Naive thymus-derived CD8-positive, alpha-beta T cell (primary cell): ENCODE measurements at regions not wholly inside any gene's neighbourhood (a gene's known extent, or its start where the extent isn't known, plus 50 kb on each side); places are given as distances from the start of the nearest gene placed in this dataset.
"Not testable (repeated sequence)": the region's sequence is repeated elsewhere in the genome, so short reads cannot be mapped to it uniquely, and the experiment has no call there.

Experiments used
- ATAC-seq, 2 donors: fragments of 150-1000 bp; cut with Tn5 transposase in 1 of 2; sonication (Bioruptor Pico), chemical (Tn5 transposase) in 1 of 2; 1 replicate in 1 of 2; 2 replicates in 1 of 2; pipeline ENCODE4 v1.10.0; 2021; ENCODE audit warnings: mild to moderate bottlenecking in 2 of 2, moderate library complexity in 2 of 2
- POLR2A ChIA-PET: fragments of 350-600 bp; sonication (Branson Sonifier 250); formaldehyde crosslinking; loops from one replicate; lab custom pipeline; 2021; ENCODE audit warnings: antibody characterized with exemption; lab: Charles Lee
- DNase-seq, 10 donors: peaks; one replicate each; pipeline versions ENCODE4 v3.0.0 to v3.0.0-alpha.2; 2020 to 2022
- H3K27ac Mint-ChIP-seq, 10 donors: one replicate each; pipeline ENCODE4 v1.8.0; 2020 to 2022; ENCODE audit warnings: mild to moderate bottlenecking in 10 of 10, mixed read lengths in 10 of 10, moderate library complexity in 4 of 10, inconsistent platforms in 1 of 10
- H3K27me3 Mint-ChIP-seq, 5 donors: one replicate each; pipeline ENCODE4 v1.8.0; 2021 to 2022; ENCODE audit warnings: mixed read lengths in 5 of 5
- H3K36me3 Mint-ChIP-seq, 3 donors: one replicate each; pipeline ENCODE4 v1.8.0; 2020 to 2022; ENCODE audit warnings: mixed read lengths in 3 of 3, mild to moderate bottlenecking in 2 of 3, inconsistent platforms in 1 of 3
- H3K4me1 Mint-ChIP-seq, 4 donors: one replicate each; pipeline ENCODE4 v1.8.0; 2021 to 2022; ENCODE audit warnings: mixed read lengths in 4 of 4
- H3K4me3 Mint-ChIP-seq, 10 donors: one replicate each; pipeline ENCODE4 v1.8.0; 2020 to 2022; ENCODE audit warnings: mild to moderate bottlenecking in 10 of 10, mixed read lengths in 10 of 10, moderate library complexity in 6 of 10, inconsistent platforms in 1 of 10
- H3K9me3 Mint-ChIP-seq, 9 donors: one replicate each; pipeline ENCODE4 v1.8.0; 2020 to 2022; ENCODE audit warnings: mixed read lengths in 9 of 9, mild to moderate bottlenecking in 3 of 9, inconsistent platforms in 1 of 9, moderate library complexity in 1 of 9

DNA sequence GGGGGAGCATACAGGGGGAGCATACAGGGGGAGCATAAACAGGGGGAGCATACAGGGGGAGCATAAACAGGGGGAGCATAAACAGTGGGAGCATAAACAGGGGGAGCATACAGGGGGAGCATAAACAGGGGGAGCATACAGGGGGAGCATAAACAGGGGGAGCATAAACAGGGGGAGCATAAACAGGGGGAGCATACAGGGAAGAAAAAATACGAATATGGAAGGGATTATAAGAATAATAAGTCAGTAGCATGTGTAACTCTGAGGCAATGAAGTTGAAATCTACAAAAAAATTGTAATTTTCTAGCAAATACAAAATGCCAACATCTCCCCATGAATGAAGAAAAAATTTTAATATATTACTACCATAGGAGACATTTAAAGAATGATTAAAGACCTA is 101.3 kb upstream of the FOXQ1 start:
- H3K4me1 Mint-ChIP-seq, H3K36me3 Mint-ChIP-seq, H3K4me3 Mint-ChIP-seq, DNase-seq, POLR2A ChIA-PET, H3K9me3 Mint-ChIP-seq, H3K27ac Mint-ChIP-seq, ATAC-seq: not testable (repeated sequence)
- peaks cover 17 to 46% (median 22%) of the 10 kb centered on the region in 5 donors for H3K27me3 Mint-ChIP-seq

DNA sequence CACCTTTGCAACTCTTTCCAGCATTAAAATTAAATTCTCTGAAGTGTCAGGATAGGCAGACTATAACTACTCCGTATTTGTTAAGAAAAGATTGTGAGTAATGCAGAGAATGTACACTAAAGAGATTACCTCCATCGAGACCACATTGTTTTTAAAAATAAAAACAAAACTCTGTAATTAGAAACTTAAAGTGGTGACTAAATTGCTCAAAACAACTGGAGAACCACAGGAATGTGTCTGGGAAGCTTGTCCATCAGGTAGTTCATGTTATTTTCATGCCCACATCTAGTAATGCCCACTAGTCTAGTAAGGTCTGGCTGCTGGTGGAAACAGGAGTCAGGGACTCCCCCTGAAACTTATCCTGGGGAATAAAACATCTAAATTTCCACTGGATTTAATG is 103.0 kb upstream of the FOXQ1 start:
- POLR2A ChIA-PET: no interaction called here
- Mint-ChIP-seq H3K27me3 (peaks cover 17 to 55% (median 23%) of the 10 kb centered on the region in 5 donors), H3K4me3 (no peak overlapping the region), H3K27ac (no peak overlapping the region), H3K36me3 (no peaks in the 10 kb centered on the region), H3K9me3 (peaks cover 0 to 2% (median 0%) of the 10 kb centered on the region in 9 donors), H3K4me1 (no peaks in the 10 kb centered on the region)
- DNase-seq (no peak), ATAC-seq (no peak)

DNA sequence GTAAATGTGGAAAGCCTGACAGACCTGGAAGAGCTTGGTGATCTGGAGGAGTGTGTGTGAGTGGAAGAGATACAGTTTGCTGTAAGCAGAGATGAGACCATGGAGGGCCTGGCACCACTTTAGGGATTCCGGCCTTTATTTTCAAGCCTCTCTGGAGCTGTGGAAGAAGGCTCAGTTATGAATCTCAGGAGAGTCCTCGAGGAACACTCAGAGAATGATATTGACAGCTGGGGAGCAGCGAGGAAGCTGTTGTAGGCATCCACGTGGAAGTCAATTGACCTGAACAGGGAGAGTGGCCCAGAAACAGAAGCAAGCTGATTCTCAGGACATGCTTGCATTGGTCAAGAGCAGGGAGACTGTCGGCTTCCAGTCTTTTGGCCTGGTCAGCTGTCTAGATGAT is 108.4 kb upstream of the FOXQ1 start:
- Mint-ChIP-seq H3K4me1 (peaks cover 3 to 21% (median 10%) of the 10 kb centered on the region in 4 donors), H3K36me3 (no peaks in the 10 kb centered on the region), H3K27ac (peak overlapping the region in 1 of 10 donors; percentile 46), H3K9me3 (peaks cover 0 to 2% (median 0%) of the 10 kb centered on the region in 9 donors), H3K4me3 (no peak overlapping the region), H3K27me3 (peaks cover 16 to 74% (median 35%) of the 10 kb centered on the region in 5 donors)
- DNase-seq (no peak), ATAC-seq (no peak)
- POLR2A ChIA-PET: no interaction called here

GRCh38 chr6:1202201-1202600 is 109.7 kb upstream of the FOXQ1 start:
- peak overlapping the region in 1 of 10 donors; percentile 82 for H3K27ac Mint-ChIP-seq
- POLR2A ChIA-PET: no interaction called here
- H3K36me3 Mint-ChIP-seq: no peaks in the 10 kb centered on the region
- DNase-seq (no peak), ATAC-seq (peak in 1 of 2 donors; percentile 65)
- peaks cover 0 to 2% (median 0%) of the 10 kb centered on the region in 9 donors for H3K9me3 Mint-ChIP-seq
- H3K4me1 Mint-ChIP-seq: peaks cover 3 to 21% (median 10%) of the 10 kb centered on the region in 4 donors
- peaks cover 9 to 60% (median 24%) of the 10 kb centered on the region in 5 donors for H3K27me3 Mint-ChIP-seq
- peak overlapping the region in 2 of 10 donors; percentile 25 to 34 for H3K4me3 Mint-ChIP-seq

DNA sequence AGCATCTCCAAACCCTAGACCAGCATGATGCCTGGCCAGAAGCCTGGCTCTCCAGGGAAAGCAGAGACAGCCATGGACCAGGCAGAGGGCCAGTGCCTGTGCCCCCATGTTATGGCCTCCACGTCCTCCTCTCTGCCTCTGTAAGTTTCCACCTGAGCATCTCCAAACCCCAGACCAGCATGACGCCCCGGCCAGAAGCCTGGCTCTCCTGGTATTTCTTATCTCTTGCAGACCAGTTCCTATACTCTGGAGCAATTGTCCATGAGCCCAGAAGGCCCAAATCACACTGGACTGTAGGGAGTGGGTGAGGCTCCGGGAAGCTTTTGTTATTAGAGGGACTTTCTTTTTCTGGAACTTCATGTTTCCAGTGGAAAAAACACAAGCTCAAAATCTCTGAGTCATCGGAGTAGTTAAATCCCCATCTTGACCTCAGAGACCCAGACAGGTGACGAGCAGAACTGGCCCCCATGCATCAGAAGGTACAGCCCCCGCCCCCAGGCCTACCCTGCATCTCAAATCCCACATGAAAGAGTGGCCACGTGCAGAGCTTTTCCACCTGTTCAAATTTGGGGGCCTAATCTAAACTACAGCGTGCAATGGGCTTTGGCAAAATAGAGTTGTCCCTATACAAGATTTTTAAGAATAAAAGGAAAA is 110.2 kb upstream of the FOXQ1 start:
- DNase-seq: no peak
- peaks cover 6 to 55% (median 20%) of the 10 kb centered on the region in 5 donors for H3K27me3 Mint-ChIP-seq
- H3K27ac Mint-ChIP-seq: peak overlapping the region in 1 of 10 donors; percentile 82
- H3K4me1 Mint-ChIP-seq: peaks cover 3 to 21% (median 10%) of the 10 kb centered on the region in 4 donors
- H3K4me3 Mint-ChIP-seq: no peak overlapping the region
- ATAC-seq: peak in 1 of 2 donors; percentile 25
- no peaks in the 10 kb centered on the region for H3K36me3 Mint-ChIP-seq
- peaks cover 0 to 2% (median 0%) of the 10 kb centered on the region in 9 donors for H3K9me3 Mint-ChIP-seq
- POLR2A ChIA-PET: no interaction called here

GRCh38 chr6:1200409-1201101 is 111.3 kb upstream of the FOXQ1 start:
- Mint-ChIP-seq H3K36me3 (no peaks in the 10 kb centered on the region), H3K27ac (no peak overlapping the region), H3K9me3 (peaks cover 0 to 10% (median 2%) of the 10 kb centered on the region in 9 donors), H3K4me3 (no peak overlapping the region), H3K27me3 (peaks cover 2 to 55% (median 19%) of the 10 kb centered on the region in 5 donors), H3K4me1 (peaks cover 3 to 21% (median 10%) of the 10 kb centered on the region in 4 donors)
- DNase-seq (no peak), ATAC-seq (no peak)
- POLR2A ChIA-PET: no interaction called here

GRCh38 chr6:1200081-1200408 is 111.9 kb upstream of the FOXQ1 start:
- no peak for ATAC-seq
- Mint-ChIP-seq H3K27me3 (peaks cover 2 to 56% (median 19%) of the 10 kb centered on the region in 5 donors), H3K27ac (no peak overlapping the region), H3K4me1 (peaks cover 3 to 21% (median 10%) of the 10 kb centered on the region in 4 donors), H3K9me3 (peaks cover 0 to 13% (median 5%) of the 10 kb centered on the region in 9 donors), H3K36me3 (no peaks in the 10 kb centered on the region), H3K4me3 (no peak overlapping the region)
- no peak for DNase-seq
- POLR2A ChIA-PET: no interaction called here

- ATAC-seq (no peak), DNase-seq (no peak)
- H3K4me1 Mint-ChIP-seq: peaks cover under 1 to 7% (median 3%) of the 10 kb centered on the region in 4 donors
- H3K36me3 Mint-ChIP-seq: peaks cover 0 to 8% (median 0%) of the 10 kb centered on the region in 3 donors
- H3K9me3 Mint-ChIP-seq: peaks cover 0 to 19% (median 9%) of the 10 kb centered on the region in 9 donors
- POLR2A ChIA-PET: no interaction called here
- no peak overlapping the region for H3K27ac Mint-ChIP-seq
- no peak overlapping the region for H3K4me3 Mint-ChIP-seq
- peaks cover 6 to 32% (median 19%) of the 10 kb centered on the region in 5 donors for H3K27me3 Mint-ChIP-seq
Observed at GRCh38 chr6:1197309-1197708, 114.6 kb upstream of the FOXQ1 start.

DNA sequence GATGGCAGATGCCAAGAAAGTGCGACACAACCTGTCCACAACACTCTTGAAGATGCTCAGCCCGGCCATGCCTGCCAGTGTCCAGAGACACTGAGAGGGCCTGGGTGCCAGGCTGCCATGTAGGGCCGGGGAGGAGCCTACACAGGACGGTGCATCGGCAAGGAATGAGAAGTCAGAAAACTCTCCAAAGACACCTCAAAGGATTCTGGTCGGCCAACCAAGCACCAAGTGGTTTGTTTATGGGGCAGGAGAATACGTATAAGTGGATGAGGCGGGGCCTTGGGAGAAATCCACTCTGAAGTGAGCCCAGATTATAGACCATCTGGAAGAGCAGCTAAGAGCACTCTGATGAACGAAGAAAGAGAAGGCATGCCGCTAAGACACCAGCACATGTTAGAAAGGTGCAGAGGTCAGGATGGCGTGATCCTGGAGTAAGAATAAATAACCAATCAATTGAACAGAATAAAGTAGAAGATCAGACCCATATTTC is 120.7 kb upstream of the FOXQ1 start:
- POLR2A ChIA-PET: no interaction called here
- Mint-ChIP-seq H3K9me3 (peaks cover 2 to 19% (median 8%) of the 10 kb centered on the region in 9 donors), H3K27ac (no peak overlapping the region), H3K4me1 (no peaks in the 10 kb centered on the region), H3K36me3 (peaks cover 0 to 8% (median 0%) of the 10 kb centered on the region in 3 donors), H3K4me3 (no peak overlapping the region), H3K27me3 (peaks cover 7 to 26% (median 11%) of the 10 kb centered on the region in 5 donors)
- DNase-seq (no peak), ATAC-seq (no peak)

DNA sequence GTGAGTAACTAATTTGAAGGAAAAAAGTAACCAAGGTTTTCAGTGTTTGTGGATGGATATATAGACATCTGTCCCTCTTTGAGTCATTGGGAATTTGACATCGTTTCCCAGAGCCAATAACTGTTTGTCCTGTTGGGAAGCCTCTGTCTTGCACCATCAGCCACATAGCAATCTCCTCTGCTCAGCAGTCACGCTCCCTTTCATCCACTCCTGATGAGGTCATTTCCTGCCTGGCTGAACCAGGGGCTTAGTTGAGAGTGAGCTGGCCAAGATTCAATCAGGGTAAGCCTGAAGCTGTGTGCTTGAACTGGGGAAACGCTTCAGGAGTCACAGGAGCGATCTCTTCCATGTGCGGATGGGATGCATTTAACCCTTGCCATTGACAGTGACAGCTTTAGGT is 121.5 kb upstream of the FOXQ1 start:
- POLR2A ChIA-PET: no interaction called here
- H3K27ac Mint-ChIP-seq: no peak overlapping the region
- no peak overlapping the region for H3K4me3 Mint-ChIP-seq
- DNase-seq: no peak
- no peak for ATAC-seq
- no peaks in the 10 kb centered on the region for H3K4me1 Mint-ChIP-seq
- H3K9me3 Mint-ChIP-seq: peaks cover 2 to 12% (median 5%) of the 10 kb centered on the region in 9 donors
- H3K27me3 Mint-ChIP-seq: peaks cover 3 to 18% (median 8%) of the 10 kb centered on the region in 5 donors
- peaks cover 0 to 8% (median 0%) of the 10 kb centered on the region in 3 donors for H3K36me3 Mint-ChIP-seq

- H3K27me3 Mint-ChIP-seq: peaks cover 0 to 18% (median 6%) of the 10 kb centered on the region in 5 donors
- POLR2A ChIA-PET: no interaction called here
- ATAC-seq (no peak), DNase-seq (no peak)
- H3K4me1 Mint-ChIP-seq: no peaks in the 10 kb centered on the region
- no peaks in the 10 kb centered on the region for H3K36me3 Mint-ChIP-seq
- H3K4me3 Mint-ChIP-seq: no peak overlapping the region
- H3K9me3 Mint-ChIP-seq: peaks cover 0 to 2% (median 0%) of the 10 kb centered on the region in 9 donors
- no peak overlapping the region for H3K27ac Mint-ChIP-seq
Observed at GRCh38 chr6:1188199-1188598, 123.7 kb upstream of the FOXQ1 start.

DNA sequence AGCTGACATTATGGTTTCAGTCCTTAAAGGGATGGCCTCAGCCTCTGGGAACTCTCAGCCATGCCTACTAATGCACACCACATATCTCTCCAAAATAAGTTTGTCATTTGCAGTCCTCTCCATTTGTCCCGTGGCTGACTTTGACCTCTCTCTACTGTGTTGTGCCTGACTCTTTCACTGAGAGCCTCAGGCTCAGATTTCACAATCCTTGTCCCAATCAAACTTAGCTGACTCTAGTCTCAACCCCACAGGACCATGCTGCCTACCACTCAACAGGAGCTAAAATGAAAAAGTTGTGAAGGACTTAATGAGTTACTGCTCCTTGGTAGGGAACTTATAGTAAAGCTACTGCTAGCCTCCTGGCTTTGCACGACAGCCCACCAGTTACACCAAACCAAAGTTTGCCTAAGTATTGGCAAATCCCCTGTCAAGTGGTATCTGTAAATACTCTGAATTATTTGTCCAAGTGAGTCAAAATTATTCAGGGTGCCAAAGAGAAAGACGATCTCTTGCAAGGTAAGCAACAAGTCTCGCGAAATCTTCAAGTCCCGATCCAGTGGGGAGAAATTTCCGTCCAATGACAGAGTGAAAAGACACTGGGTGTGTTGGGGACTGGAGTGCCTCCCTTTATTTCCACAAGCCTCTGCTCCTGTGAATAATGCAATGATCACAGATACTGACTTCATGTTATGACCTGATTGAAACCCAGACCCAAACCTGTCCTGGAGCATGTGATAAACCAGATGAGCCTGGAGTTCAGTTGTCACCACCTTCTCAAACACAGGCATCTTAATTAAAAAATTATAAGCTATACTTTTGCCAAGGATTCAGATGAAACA is 124.4 kb upstream of the FOXQ1 start:
- DNase-seq: no peak
- no peaks in the 10 kb centered on the region for H3K36me3 Mint-ChIP-seq
- no peaks in the 10 kb centered on the region for H3K4me1 Mint-ChIP-seq
- no peak overlapping the region for H3K4me3 Mint-ChIP-seq
- H3K27me3 Mint-ChIP-seq: peaks cover 0 to 18% (median 7%) of the 10 kb centered on the region in 5 donors
- no peak overlapping the region for H3K27ac Mint-ChIP-seq
- ATAC-seq: no peak
- POLR2A ChIA-PET: no interaction called here
- H3K9me3 Mint-ChIP-seq: peaks cover 0 to 2% (median 0%) of the 10 kb centered on the region in 9 donors
